ENCODE measurements at regions not wholly inside any gene's neighbourhood (a gene's known extent, or its start where the extent isn't known, plus 50 kb on each side); places are given as distances from the start of the nearest gene placed in this dataset.

DNA sequence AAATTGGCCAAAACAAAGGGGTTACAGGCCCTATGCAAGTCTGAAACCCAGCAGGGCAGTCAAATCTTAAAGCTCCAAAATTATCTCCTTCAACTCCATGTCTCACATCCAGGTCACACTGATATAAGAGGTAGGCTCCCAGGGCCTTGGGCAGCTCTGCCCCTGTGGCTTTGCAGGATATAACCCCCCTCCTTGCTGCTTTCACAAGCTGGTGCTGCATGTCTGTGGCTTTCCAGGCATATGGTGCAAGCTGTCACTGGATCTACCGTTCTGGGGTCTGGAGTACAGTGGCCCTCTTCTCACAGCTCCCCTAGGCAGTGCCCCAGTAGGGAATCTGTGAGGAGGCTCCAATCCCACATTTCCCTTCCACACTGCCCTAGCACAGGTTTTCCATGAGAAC, 519.6 kb downstream of the ETS1 start:
- no peaks in the 10 kb centered on the region for H3K27me3 Mint-ChIP-seq (ENCODE audit: low read depth)
- no peak for DNase-seq (ENCODE audit: low read depth, low spot score)
- peaks cover 10% of the 10 kb centered on the region for H3K9me3 Mint-ChIP-seq
- TF ChIP-seq, protein P1, sequence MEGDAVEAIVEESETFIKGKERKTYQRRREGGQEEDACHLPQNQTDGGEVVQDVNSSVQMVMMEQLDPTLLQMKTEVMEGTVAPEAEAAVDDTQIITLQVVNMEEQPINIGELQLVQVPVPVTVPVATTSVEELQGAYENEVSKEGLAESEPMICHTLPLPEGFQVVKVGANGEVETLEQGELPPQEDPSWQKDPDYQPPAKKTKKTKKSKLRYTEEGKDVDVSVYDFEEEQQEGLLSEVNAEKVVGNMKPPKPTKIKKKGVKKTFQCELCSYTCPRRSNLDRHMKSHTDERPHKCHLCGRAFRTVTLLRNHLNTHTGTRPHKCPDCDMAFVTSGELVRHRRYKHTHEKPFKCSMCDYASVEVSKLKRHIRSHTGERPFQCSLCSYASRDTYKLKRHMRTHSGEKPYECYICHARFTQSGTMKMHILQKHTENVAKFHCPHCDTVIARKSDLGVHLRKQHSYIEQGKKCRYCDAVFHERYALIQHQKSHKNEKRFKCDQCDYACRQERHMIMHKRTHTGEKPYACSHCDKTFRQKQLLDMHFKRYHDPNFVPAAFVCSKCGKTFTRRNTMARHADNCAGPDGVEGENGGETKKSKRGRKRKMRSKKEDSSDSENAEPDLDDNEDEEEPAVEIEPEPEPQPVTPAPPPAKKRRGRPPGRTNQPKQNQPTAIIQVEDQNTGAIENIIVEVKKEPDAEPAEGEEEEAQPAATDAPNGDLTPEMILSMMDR (conservative IDR thresholded peaks at IDR 0.05) = no peak
- peak overlapping the region; percentile 52 for H3K27ac Mint-ChIP-seq (ENCODE audit: unreplicated experiment)
- H3K4me1 Mint-ChIP-seq = peaks cover 9% of the 10 kb centered on the region
- H3K4me3 Mint-ChIP-seq = no peak overlapping the region
- H3K36me3 Mint-ChIP-seq (ENCODE audit: low read depth) = peaks cover 2% of the 10 kb centered on the region

DNA sequence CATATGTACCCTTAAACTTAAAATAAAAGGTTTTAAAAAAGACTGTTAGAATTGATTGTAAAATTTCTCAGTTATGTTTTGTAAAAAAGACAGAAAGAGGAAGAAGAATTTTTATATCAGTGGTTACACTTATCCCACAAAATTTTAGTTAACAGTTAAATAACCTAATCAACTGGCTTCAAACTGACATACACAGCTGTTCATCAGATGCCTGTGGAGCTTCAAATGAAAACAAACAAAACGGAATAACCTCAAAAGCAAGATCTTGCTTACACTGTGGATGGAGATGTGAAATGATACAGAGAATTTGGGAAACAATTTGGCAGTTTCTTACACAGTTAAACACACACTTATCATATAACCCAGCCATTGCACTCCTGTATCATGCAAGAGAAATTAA, 521.0 kb downstream of the ETS1 start:
- DNase-seq (ENCODE audit: low read depth, low spot score) = no peak
- peaks cover 2% of the 10 kb centered on the region for H3K36me3 Mint-ChIP-seq (ENCODE audit: low read depth)
- TF ChIP-seq, protein P1 (conservative IDR thresholded peaks at IDR 0.05) = no peak
- H3K27me3 Mint-ChIP-seq (ENCODE audit: low read depth) = no peaks in the 10 kb centered on the region
- no peak overlapping the region for H3K4me3 Mint-ChIP-seq
- H3K9me3 Mint-ChIP-seq = peaks cover 10% of the 10 kb centered on the region
- H3K27ac Mint-ChIP-seq (ENCODE audit: unreplicated experiment) = no peak overlapping the region
- H3K4me1 Mint-ChIP-seq = peaks cover 9% of the 10 kb centered on the region

DNA sequence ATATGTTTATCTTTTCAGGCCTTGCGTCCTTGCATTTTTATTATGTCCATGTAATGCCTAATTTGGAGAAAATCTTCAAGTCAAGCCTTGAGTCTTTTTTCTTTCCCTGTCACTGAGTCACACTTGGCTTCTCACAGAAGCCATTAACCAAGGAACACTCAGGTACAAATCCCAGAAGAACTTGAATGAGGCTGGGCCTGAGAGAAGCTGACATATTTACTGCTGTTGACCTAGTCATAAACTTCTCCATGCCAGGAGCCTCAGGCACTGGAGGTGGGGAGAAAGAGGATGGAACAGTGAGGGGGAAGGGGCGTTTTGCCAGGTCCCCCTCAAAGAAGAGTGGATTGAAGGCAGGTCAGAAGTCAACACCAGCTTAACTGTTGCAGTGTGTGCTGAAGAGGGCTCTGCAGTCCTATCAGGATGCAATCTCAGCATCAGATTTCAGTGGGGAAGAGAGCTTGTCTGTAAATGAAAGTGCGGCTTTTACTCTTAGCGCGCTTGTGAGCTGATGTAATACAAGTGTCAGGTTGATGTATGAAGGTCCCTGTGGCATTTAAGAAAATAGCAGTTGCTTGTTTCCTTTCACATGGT, 526.0 kb downstream of the ETS1 start:
- H3K36me3 Mint-ChIP-seq (ENCODE audit: low read depth) = peaks cover 2% of the 10 kb centered on the region
- no peak overlapping the region for H3K4me3 Mint-ChIP-seq
- H3K4me1 Mint-ChIP-seq = no peaks in the 10 kb centered on the region

DNA sequence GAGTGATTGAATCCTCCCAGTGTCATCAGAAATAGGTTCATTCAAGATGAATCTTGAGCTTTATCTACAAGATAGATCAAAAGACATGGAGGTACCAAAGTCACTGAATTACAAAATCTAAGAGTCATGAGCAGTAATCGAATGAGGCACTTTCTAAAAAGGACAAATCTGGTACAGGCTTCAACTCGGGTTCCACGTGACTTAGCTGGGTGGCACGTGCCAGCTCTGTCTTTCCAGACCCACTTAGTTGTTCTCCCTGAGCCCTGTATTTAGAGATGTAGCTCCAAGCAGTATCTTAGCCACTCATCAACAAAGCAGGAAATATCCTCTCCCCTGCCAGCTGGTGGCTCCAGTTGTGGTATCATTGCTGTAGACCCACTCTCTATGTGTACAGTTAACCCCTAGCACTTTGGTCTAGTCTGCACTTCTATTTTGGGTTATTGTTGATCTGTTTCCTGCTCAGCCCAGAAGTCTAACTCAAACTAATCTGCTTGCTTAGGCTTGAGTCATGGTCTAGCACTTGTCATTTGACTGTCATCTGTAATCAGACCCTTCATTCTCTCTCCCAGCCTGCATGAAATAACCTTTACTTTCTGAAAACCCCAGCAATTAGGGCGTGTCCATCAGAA, 528.7 kb downstream of the ETS1 start:
- Mint-ChIP-seq H3K4me3 (no peak overlapping the region), H3K9me3 (peaks cover 2% of the 10 kb centered on the region), H3K27ac (ENCODE audit: unreplicated experiment) (no peak overlapping the region), H3K36me3 (ENCODE audit: low read depth) (peaks cover 2% of the 10 kb centered on the region), H3K27me3 (ENCODE audit: low read depth) (no peaks in the 10 kb centered on the region), H3K4me1 (no peaks in the 10 kb centered on the region)
- TF ChIP-seq, protein P1 (conservative IDR thresholded peaks at IDR 0.05) = no peak
- DNase-seq (ENCODE audit: low read depth, low spot score) = no peak

More for the DNA sequence above, 526.0 kb downstream of the ETS1 start:
- Mint-ChIP-seq H3K27ac (ENCODE audit: unreplicated experiment) (no peak overlapping the region), H3K27me3 (ENCODE audit: low read depth) (no peaks in the 10 kb centered on the region), H3K9me3 (peaks cover 2% of the 10 kb centered on the region)
- TF ChIP-seq, protein P1 (conservative IDR thresholded peaks at IDR 0.05) = no peak
- DNase-seq (ENCODE audit: low read depth, low spot score) = no peak

DNA sequence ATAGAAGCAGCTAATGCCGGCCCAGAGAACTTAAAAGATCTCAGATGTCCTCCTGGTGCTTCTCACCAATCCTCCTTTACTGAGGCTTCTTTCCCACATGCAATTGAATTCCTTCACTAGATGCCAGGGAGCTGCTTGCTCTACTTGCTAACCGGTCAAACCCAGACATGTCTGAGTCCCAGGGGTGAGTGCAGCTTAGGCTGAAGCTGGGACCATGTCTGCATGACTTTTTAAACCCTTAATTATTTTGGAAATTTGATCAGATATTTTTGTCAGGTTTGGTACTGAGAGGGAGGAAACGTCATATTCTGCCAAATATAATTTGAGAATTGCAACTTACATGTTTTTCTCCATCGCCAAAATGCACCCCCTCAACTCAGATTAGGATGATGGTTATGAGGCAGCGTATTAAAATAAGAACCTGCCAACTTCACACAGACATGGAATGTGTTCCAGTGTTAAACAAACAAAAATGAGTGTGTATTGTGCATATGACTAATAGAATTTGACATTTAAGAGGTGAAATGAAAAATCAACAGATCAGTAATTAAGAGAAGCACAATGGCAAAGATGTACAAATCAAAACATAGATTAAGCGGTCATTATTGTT, 529.5 kb downstream of the ETS1 start:
- no peak overlapping the region for H3K4me3 Mint-ChIP-seq
- TF ChIP-seq, protein P1 (conservative IDR thresholded peaks at IDR 0.05) = no peak
- H3K36me3 Mint-ChIP-seq (ENCODE audit: low read depth) = no peaks in the 10 kb centered on the region
- no peak overlapping the region for H3K27ac Mint-ChIP-seq (ENCODE audit: unreplicated experiment)
- peaks cover 5% of the 10 kb centered on the region for H3K4me1 Mint-ChIP-seq
- no peaks in the 10 kb centered on the region for H3K9me3 Mint-ChIP-seq
- H3K27me3 Mint-ChIP-seq (ENCODE audit: low read depth) = no peaks in the 10 kb centered on the region
- DNase-seq (ENCODE audit: low read depth, low spot score) = no peak

Measured in neural crest cell (in vitro differentiated cells).